ENCODE measurements at regions not wholly inside any gene's neighbourhood (a gene's known extent, or its start where the extent isn't known, plus 50 kb on each side); places are given as distances from the start of the nearest gene placed in this dataset.

DNA sequence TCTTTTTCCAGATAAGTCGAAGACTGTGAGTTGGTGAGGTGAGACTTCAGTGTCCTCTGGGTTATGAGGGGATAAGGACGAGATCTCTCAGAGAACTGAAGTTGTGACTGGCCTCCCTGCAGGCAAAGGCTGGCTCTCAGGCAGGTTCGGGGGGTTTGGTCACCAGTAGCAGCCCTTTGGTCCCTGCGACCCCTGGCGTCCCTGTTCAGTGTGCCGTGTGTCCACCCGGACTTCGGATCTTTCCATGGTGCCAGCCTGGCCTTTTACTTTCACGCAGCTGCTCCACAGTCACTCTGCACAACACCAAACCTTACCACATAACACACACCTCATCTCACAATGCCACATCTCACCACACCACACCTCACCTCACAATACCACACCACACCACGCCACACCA lies 131.9 kb downstream of the ERMARD start:
- Histone ChIP-seq H3K27ac (ENCODE audit: low read depth in 1 of 2, low read length in 2 of 2) (no peak overlapping the region), H3K4me3 (replicated peaks in 1 of 3; ENCODE audit: low read depth in 2 of 3, low read length in 3 of 3) (no peak overlapping the region), H3K36me3 (replicated peaks in 1 of 2; ENCODE audit: control insufficient read depth in 1 of 2, insufficient read depth in 2 of 2, low read length in 2 of 2) (no peaks in the 10 kb centered on the region), H2AFZ (ENCODE audit: insufficient read depth, low read depth, low read length, poor library complexity, severe bottlenecking) (no peak overlapping the region), H3K4me1 (ENCODE audit: control insufficient read depth in 1 of 2, insufficient read depth in 2 of 2, low read length in 2 of 2) (no peaks in the 10 kb centered on the region), H3K9me3 (replicated peaks in 1 of 2; ENCODE audit: control insufficient read depth in 1 of 2, insufficient read depth in 1 of 2, low read length in 2 of 2) (no peaks in the 10 kb centered on the region), H3K9ac (ENCODE audit: insufficient read depth, low read length, poor library complexity, severe bottlenecking) (no peak overlapping the region), H3K4me2 (replicated peaks; ENCODE audit: extremely low read depth, low read length, poor library complexity, severe bottlenecking) (no peak overlapping the region), H4K20me1 (ENCODE audit: insufficient read depth, low read length) (no peaks in the 10 kb centered on the region), H3K79me2 (ENCODE audit: insufficient read depth, low read length) (no peaks in the 10 kb centered on the region), H3K27me3 (ENCODE audit: control insufficient read depth in 2 of 2, insufficient read depth in 2 of 2, low read length in 2 of 2) (peaks cover 0 to 5% of the 10 kb centered on the region in 2 donors)
- Mint-ChIP-seq H3K36me3 (no peaks in the 10 kb centered on the region), H3K4me1 (no peaks in the 10 kb centered on the region), H3K27ac (no peak overlapping the region), H3K4me3 (no peak overlapping the region), H3K9me3 (peaks cover 0 to 10% (median 4%) of the 10 kb centered on the region in 7 donors), H3K27me3 (ENCODE audit: low read depth in 3 of 3) (peaks cover 2 to 10% (median 5%) of the 10 kb centered on the region in 3 donors)
- WGBS (ENCODE audit: insufficient coverage): 90% methylated on average over 5 of the region's 10 CpGs
- DNase-seq: no peak
- intact Hi-C loops (cut with micrococcal nuclease): no loop called here
- TF ChIP-seq, protein P1, sequence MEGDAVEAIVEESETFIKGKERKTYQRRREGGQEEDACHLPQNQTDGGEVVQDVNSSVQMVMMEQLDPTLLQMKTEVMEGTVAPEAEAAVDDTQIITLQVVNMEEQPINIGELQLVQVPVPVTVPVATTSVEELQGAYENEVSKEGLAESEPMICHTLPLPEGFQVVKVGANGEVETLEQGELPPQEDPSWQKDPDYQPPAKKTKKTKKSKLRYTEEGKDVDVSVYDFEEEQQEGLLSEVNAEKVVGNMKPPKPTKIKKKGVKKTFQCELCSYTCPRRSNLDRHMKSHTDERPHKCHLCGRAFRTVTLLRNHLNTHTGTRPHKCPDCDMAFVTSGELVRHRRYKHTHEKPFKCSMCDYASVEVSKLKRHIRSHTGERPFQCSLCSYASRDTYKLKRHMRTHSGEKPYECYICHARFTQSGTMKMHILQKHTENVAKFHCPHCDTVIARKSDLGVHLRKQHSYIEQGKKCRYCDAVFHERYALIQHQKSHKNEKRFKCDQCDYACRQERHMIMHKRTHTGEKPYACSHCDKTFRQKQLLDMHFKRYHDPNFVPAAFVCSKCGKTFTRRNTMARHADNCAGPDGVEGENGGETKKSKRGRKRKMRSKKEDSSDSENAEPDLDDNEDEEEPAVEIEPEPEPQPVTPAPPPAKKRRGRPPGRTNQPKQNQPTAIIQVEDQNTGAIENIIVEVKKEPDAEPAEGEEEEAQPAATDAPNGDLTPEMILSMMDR (IDR thresholded peaks at IDR 0.05): no peak

DNA sequence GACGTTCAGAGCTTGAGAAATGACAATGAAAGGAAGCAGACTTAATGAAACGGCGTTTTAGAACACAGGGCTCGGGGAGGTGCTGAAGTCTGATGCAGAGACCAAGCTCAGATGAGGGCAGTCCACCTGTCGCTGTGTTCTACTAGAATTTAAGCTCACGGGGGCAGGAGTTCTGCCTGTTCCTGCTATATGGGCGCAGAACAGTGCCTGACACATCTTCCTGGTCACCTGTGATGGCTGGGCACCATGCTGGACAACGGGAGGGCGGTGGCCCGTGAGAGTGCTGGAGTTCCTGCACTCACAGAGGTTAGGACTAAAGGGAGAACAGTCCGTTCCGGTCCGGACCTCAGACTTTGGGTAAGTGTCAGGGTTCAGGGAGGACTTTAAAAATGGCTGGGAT lies 130.6 kb downstream of the ERMARD start:
- H3K9me3 ChIP-seq (replicated peaks in 1 of 2; ENCODE audit: control insufficient read depth in 1 of 2, insufficient read depth in 1 of 2, low read length in 2 of 2): no peaks in the 10 kb centered on the region
- intact Hi-C loops (cut with micrococcal nuclease): no loop called here
- TF ChIP-seq, protein P1 (IDR thresholded peaks at IDR 0.05): no peak
- no peaks in the 10 kb centered on the region for H3K4me1 Mint-ChIP-seq
- H3K4me1 ChIP-seq (ENCODE audit: control insufficient read depth in 1 of 2, insufficient read depth in 2 of 2, low read length in 2 of 2): no peaks in the 10 kb centered on the region
- H3K4me3 Mint-ChIP-seq: no peak overlapping the region
- no peaks in the 10 kb centered on the region for H3K36me3 ChIP-seq (replicated peaks in 1 of 2; ENCODE audit: control insufficient read depth in 1 of 2, insufficient read depth in 2 of 2, low read length in 2 of 2)
- peaks cover 2 to 10% (median 5%) of the 10 kb centered on the region in 3 donors for H3K27me3 Mint-ChIP-seq (ENCODE audit: low read depth in 3 of 3)
- H3K79me2 ChIP-seq (ENCODE audit: insufficient read depth, low read length): no peaks in the 10 kb centered on the region
- peaks cover 0 to 6% (median 4%) of the 10 kb centered on the region in 7 donors for H3K9me3 Mint-ChIP-seq
- no peak for DNase-seq
- H3K4me2 ChIP-seq (replicated peaks; ENCODE audit: extremely low read depth, low read length, poor library complexity, severe bottlenecking): no peak overlapping the region
- H4K20me1 ChIP-seq (ENCODE audit: insufficient read depth, low read length): no peaks in the 10 kb centered on the region
- H2AFZ ChIP-seq (ENCODE audit: insufficient read depth, low read depth, low read length, poor library complexity, severe bottlenecking): no peak overlapping the region
- no peaks in the 10 kb centered on the region for H3K36me3 Mint-ChIP-seq
- no peak overlapping the region for H3K27ac ChIP-seq (ENCODE audit: low read depth in 1 of 2, low read length in 2 of 2)
- H3K4me3 ChIP-seq (replicated peaks in 1 of 3; ENCODE audit: low read depth in 2 of 3, low read length in 3 of 3): no peak overlapping the region
- H3K9ac ChIP-seq (ENCODE audit: insufficient read depth, low read length, poor library complexity, severe bottlenecking): no peak overlapping the region
- peaks cover 0 to 5% of the 10 kb centered on the region in 2 donors for H3K27me3 ChIP-seq (ENCODE audit: control insufficient read depth in 2 of 2, insufficient read depth in 2 of 2, low read length in 2 of 2)
- WGBS (ENCODE audit: insufficient coverage): 83% methylated on average over 13 of the region's 13 CpGs
- H3K27ac Mint-ChIP-seq: no peak overlapping the region

Measured in CD14-positive monocyte (primary cell).